ENCODE measurements at regions not wholly inside any gene's neighbourhood (a gene's known extent, or its start where the extent isn't known, plus 50 kb on each side); places are given as distances from the start of the nearest gene placed in this dataset.

- Histone ChIP-seq H3K27ac (no peak overlapping the region), H3K4me3 (no peak overlapping the region), H3K36me3 (no peaks in the 10 kb centered on the region), H3K27me3 (replicated peaks; ENCODE audit: insufficient read depth) (no peaks in the 10 kb centered on the region), H3K9me3 (no peaks in the 10 kb centered on the region), H3K4me1 (replicated peaks) (no peaks in the 10 kb centered on the region)
- intact Hi-C loops (cut with DNase I), result no loop called here
- 69% methylated on average over 3 of the region's 3 CpGs for WGBS
- TF ChIP-seq CTCF (IDR thresholded peaks at IDR 0.05), result no peak
- TF ChIP-seq POLR2A (IDR thresholded peaks at IDR 0.05), result no peak
- TF ChIP-seq POLR2AphosphoS5 (IDR thresholded peaks at IDR 0.05), result no peak
- DNase-seq (ENCODE audit: low spot score), result no peak
These were observed 280.4 kb downstream of the SH3GL2 start for GRCh38 chr9:17859228-17859627.

- no peak for TF ChIP-seq POLR2AphosphoS5 (IDR thresholded peaks at IDR 0.05)
- TF ChIP-seq CTCF (IDR thresholded peaks at IDR 0.05), result no peak
- no peak for TF ChIP-seq POLR2A (IDR thresholded peaks at IDR 0.05)
- intact Hi-C loops (cut with DNase I), result no loop called here
These were observed 281.1 kb downstream of the SH3GL2 start for GRCh38 chr9:17859987-17860386.

GRCh38 chr9:17862101-17862500 lies 283.2 kb downstream of the SH3GL2 start:
- no peaks in the 10 kb centered on the region for H3K9me3 ChIP-seq
- H3K4me3 ChIP-seq, result no peak overlapping the region
- 82% methylated on average over 4 of the region's 4 CpGs for WGBS
- H3K4me1 ChIP-seq (replicated peaks), result no peaks in the 10 kb centered on the region
- intact Hi-C loops (cut with DNase I), result no loop called here
- no peaks in the 10 kb centered on the region for H3K36me3 ChIP-seq
- TF ChIP-seq CTCF (IDR thresholded peaks at IDR 0.05), result no peak
- no peak for TF ChIP-seq POLR2AphosphoS5 (IDR thresholded peaks at IDR 0.05)
- TF ChIP-seq POLR2A (IDR thresholded peaks at IDR 0.05), result no peak
- no peaks in the 10 kb centered on the region for H3K27me3 ChIP-seq (replicated peaks; ENCODE audit: insufficient read depth)
- DNase-seq (ENCODE audit: low spot score), result no peak
- H3K27ac ChIP-seq, result no peak overlapping the region

More at GRCh38 chr9:17859987-17860386, 281.1 kb downstream of the SH3GL2 start:
- WGBS, result 88% methylated on average over 4 of the region's 4 CpGs
- Histone ChIP-seq H3K27me3 (replicated peaks; ENCODE audit: insufficient read depth) (no peaks in the 10 kb centered on the region), H3K27ac (no peak overlapping the region), H3K4me1 (replicated peaks) (no peaks in the 10 kb centered on the region), H3K36me3 (no peaks in the 10 kb centered on the region), H3K4me3 (no peak overlapping the region), H3K9me3 (no peaks in the 10 kb centered on the region)
- no peak for DNase-seq (ENCODE audit: low spot score)

GRCh38 chr9:17862629-17863028 lies 283.8 kb downstream of the SH3GL2 start:
- 95% methylated on average over 4 of the region's 4 CpGs for WGBS
- intact Hi-C loops (cut with DNase I), result no loop called here
- Histone ChIP-seq H3K27me3 (replicated peaks; ENCODE audit: insufficient read depth) (no peaks in the 10 kb centered on the region), H3K27ac (no peak overlapping the region), H3K36me3 (no peaks in the 10 kb centered on the region), H3K4me3 (no peak overlapping the region), H3K9me3 (no peaks in the 10 kb centered on the region), H3K4me1 (replicated peaks) (no peaks in the 10 kb centered on the region)
- no peak for DNase-seq (ENCODE audit: low spot score)
- TF ChIP-seq POLR2A (IDR thresholded peaks at IDR 0.05) (no peak), CTCF (IDR thresholded peaks at IDR 0.05) (no peak), POLR2AphosphoS5 (IDR thresholded peaks at IDR 0.05) (no peak)

GRCh38 chr9:17863213-17863883 lies 284.5 kb downstream of the SH3GL2 start:
- TF ChIP-seq POLR2AphosphoS5 (IDR thresholded peaks at IDR 0.05), result no peak
- no peak for TF ChIP-seq CTCF (IDR thresholded peaks at IDR 0.05)
- no peak for TF ChIP-seq POLR2A (IDR thresholded peaks at IDR 0.05)
- H3K9me3 ChIP-seq, result no peaks in the 10 kb centered on the region
- no peak overlapping the region for H3K27ac ChIP-seq
- H3K36me3 ChIP-seq, result no peaks in the 10 kb centered on the region
- intact Hi-C loops (cut with DNase I), result no loop called here
- H3K4me3 ChIP-seq, result no peak overlapping the region
- no peak for DNase-seq (ENCODE audit: low spot score)
- WGBS, result 82% methylated on average over 4 of the region's 4 CpGs
- H3K27me3 ChIP-seq (replicated peaks; ENCODE audit: insufficient read depth), result no peaks in the 10 kb centered on the region
- H3K4me1 ChIP-seq (replicated peaks), result no peaks in the 10 kb centered on the region

Data from prostate gland (tissue), 2 donors.